Stimulated activated CD8-positive, alpha-beta memory T cell treated with anti-CD3 and anti-CD28 coated beads, Interleukin-4, amount 100 ng/mL, for 1 hour (primary cell): ENCODE measurements at regions not wholly inside any gene's neighbourhood (a gene's known extent, or its start where the extent isn't known, plus 50 kb on each side); places are given as distances from the start of the nearest gene placed in this dataset.

ENCODE experiments used
- DNase-seq, 2 donors: peaks; one replicate each; pipeline ENCODE4 v3.0.0-alpha.2; 2020; ENCODE audit warnings: low read depth in 2 of 2, low spot score in 1 of 2

DNA sequence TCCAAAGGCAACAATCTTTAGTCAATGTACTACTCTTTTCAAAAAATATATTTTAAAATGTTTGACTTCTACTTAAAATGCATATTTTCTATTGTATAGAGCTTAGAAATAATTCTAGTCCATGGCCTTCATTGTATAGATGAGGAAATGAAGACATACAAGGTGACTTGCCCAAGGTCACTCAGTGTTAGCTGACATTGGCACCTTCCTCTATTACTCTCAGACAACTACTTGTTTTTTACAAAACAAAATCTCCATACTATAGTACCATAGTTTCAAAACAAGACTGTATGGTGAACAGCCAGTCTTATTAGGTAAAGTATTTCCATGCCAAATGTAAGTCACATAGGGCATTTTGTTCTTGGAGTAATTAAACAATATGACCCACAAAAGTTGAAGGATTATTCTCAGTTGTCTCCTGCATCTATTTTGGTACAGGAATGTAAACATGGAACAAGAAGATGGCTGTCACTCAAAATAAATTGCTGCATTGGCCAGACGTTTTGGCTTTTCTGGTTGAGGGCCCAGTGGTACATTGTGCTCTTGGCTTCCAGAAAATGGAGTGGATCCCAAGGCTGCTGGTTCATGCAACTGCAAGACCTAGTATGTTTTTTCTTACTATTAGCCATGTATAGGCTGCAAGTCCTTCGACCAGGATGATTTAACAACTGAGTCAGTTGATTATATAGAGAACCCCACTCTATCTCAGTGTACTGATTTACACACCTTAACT lies 54.3 kb upstream of the NOX3 start:
- DNase-seq, result no peak

DNA sequence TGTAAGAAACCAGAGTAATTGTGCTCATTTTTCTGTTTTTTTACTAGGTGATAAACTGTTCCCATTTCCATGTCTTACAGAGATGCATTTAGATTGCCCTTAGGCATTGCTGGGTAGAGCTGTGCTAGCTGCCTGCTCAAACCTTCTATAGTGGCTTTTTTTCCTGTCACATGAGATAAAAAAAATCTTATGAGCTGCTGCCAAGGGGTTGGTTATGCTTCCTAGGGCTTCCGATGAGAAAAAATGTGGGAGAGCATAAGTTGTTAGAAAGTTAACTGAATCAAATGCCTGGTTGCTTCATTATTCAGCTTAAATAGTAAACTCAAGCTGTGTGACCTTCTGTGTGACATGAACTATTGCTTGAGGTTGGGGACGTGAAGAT lies 50.0 kb upstream of the NOX3 start:
- DNase-seq, result no peak
